SU-DHL-6 (cell line): ENCODE measurements at regions not wholly inside any gene's neighbourhood (a gene's known extent, or its start where the extent isn't known, plus 50 kb on each side); places are given as distances from the start of the nearest gene placed in this dataset.

Source experiments
- H2AFZ ChIP-seq: fragments of 200-600 bp; sonication (generic); 2 replicates; pipeline ENCODE4 v1.6.1; 2014; ENCODE audit warnings: low read depth, mild to moderate bottlenecking, moderate library complexity, mixed read lengths, antibody characterized with exemption, low read length; ENCODE audit not compliant: severe bottlenecking
- H3F3A ChIP-seq: fragments of 200-600 bp; shearing (Covaris generic); 2 replicates; pipeline ENCODE4 v1.6.0; 2016; ENCODE audit warnings: antibody characterized with exemption, mild to moderate bottlenecking; ENCODE audit not compliant: insufficient read depth
- H3K27ac ChIP-seq: fragments of 200-600 bp; sonication (generic); 2 replicates; pipeline ENCODE4 v1.5.1; 2016; ENCODE audit warnings: low read depth, mild to moderate bottlenecking, low read length, moderate library complexity, mixed read lengths
- H3K27me3 ChIP-seq: fragments of 200-600 bp; sonication (generic), shearing (Covaris generic); 2 replicates; pipeline ENCODE4 v1.6.0; 2014; ENCODE audit warnings: mild to moderate bottlenecking, low read length
- H3K36me3 ChIP-seq: fragments of 200-600 bp; sonication (generic); 2 replicates; pipeline ENCODE4 v1.6.1; 2014; ENCODE audit warnings: mild to moderate bottlenecking, low read length, mixed read lengths
- H3K4me2 ChIP-seq: fragments of 300-600, 200-600 bp; shearing (Covaris generic), sonication (generic); 2 replicates; pipeline ENCODE4 v1.6.0; 2014; ENCODE audit warnings: low read length, low read depth, mild to moderate bottlenecking; ENCODE audit not compliant: poor library complexity, severe bottlenecking
- H3K4me3 ChIP-seq: fragments of 200-600 bp; sonication (generic); 2 replicates; pipeline ENCODE4 v1.5.1; 2014; ENCODE audit warnings: antibody characterized with exemption, low read length, mild to moderate bottlenecking, mixed read lengths; ENCODE audit not compliant: insufficient read depth, poor library complexity, severe bottlenecking
- H3K79me2 ChIP-seq: fragments of 200-600 bp; sonication (generic); 2 replicates; pipeline ENCODE4 v1.6.1; 2014; ENCODE audit warnings: mild to moderate bottlenecking, low read length, moderate library complexity; ENCODE audit not compliant: insufficient read depth
- H3K9ac ChIP-seq: fragments of 200-600 bp; sonication (generic); 2 replicates; pipeline ENCODE4 v1.7.0; 2014; ENCODE audit warnings: mild to moderate bottlenecking, low read length
- H3K9me2 ChIP-seq: fragments of 200-600 bp; sonication (generic); replicated peaks from 2 replicates; pipeline ENCODE4 v1.6.1; 2014; ENCODE audit warnings: low read length; ENCODE audit not compliant: insufficient read depth
- H3K9me3 ChIP-seq: fragments of 200-600 bp; sonication (generic); 2 replicates; pipeline ENCODE4 v1.6.1; 2014; ENCODE audit warnings: low read length, mixed read lengths; ENCODE audit not compliant: insufficient read depth
- H4K20me1 ChIP-seq: fragments of 200-600 bp; sonication (generic); 2 replicates; pipeline ENCODE4 v1.6.1; 2014; ENCODE audit warnings: low read depth, mild to moderate bottlenecking, antibody characterized with exemption, low read length, moderate library complexity, mixed read lengths
- EZH2phosphoT487 ChIP-seq: fragments of 200-600 bp; sonication (generic), shearing (Covaris generic); conservative IDR thresholded peaks from 2 replicates; pipeline ENCODE4 v1.6.1; 2018; ENCODE audit warnings: mild to moderate bottlenecking, antibody characterized with exemption, low read length, moderate library complexity, mixed read lengths
- TF ChIP-seq, protein P1 (sequence below): fragments of 200-600 bp; sonication (generic); IDR thresholded peaks from one replicate; pipeline ENCODE4 v1.5.1; 2017; ENCODE audit warnings: antibody characterized with exemption, mild to moderate bottlenecking, low read length, moderate library complexity; ENCODE audit not compliant: insufficient read depth, poor library complexity, severe bottlenecking

DNA sequence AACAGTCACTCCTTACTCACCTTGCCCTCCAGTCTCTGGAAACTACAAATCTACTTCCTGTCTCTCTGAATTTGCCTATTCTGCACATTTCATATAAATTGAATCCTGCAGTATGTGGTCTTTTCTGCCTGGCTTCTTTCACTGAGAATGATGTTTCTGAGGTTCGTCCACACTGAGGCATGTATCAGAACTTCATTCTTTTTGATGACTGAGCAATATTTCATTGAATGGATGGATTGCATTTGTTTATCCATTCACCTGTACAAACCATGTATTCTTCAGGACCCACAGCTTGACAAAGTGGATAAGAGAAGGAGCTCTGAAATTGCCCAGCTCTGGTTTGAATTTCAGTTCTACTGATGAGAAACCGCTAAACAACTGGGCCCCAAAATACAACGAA lies 118.9 kb upstream of the ARRDC4 start:
- Histone ChIP-seq H3F3A (no peaks in the 10 kb centered on the region), H2AFZ (no peak overlapping the region), H3K36me3 (no peaks in the 10 kb centered on the region), H3K4me3 (no peak overlapping the region), H3K79me2 (no peaks in the 10 kb centered on the region), H3K9ac (no peak overlapping the region), H3K9me3 (no peaks in the 10 kb centered on the region), H4K20me1 (no peaks in the 10 kb centered on the region), H3K4me2 (no peak overlapping the region), H3K27ac (no peak overlapping the region), H3K9me2 (no peaks in the 10 kb centered on the region), H3K27me3 (no peaks in the 10 kb centered on the region)
- TF ChIP-seq, protein P1, sequence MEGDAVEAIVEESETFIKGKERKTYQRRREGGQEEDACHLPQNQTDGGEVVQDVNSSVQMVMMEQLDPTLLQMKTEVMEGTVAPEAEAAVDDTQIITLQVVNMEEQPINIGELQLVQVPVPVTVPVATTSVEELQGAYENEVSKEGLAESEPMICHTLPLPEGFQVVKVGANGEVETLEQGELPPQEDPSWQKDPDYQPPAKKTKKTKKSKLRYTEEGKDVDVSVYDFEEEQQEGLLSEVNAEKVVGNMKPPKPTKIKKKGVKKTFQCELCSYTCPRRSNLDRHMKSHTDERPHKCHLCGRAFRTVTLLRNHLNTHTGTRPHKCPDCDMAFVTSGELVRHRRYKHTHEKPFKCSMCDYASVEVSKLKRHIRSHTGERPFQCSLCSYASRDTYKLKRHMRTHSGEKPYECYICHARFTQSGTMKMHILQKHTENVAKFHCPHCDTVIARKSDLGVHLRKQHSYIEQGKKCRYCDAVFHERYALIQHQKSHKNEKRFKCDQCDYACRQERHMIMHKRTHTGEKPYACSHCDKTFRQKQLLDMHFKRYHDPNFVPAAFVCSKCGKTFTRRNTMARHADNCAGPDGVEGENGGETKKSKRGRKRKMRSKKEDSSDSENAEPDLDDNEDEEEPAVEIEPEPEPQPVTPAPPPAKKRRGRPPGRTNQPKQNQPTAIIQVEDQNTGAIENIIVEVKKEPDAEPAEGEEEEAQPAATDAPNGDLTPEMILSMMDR: no peak

DNA sequence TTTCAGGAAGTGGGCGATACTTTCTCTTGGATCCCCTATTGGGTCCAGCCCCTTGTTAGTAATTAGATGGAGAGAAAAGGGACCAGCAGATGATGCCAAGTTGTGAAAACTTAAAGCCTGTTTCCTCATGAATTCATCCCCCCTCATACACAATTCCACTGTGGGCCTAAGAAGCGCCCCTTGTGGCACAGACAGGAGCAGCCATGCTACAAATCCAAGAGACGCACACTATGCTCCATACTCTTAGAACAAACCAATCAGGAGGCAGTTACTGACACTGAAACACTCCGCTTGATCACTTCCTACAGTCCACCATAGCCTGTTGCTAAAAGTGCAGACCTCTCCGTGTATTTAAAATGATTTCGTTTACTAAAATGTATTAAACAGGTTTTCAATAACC lies 111.3 kb upstream of the ARRDC4 start:
- H4K20me1 ChIP-seq: no peaks in the 10 kb centered on the region

DNA sequence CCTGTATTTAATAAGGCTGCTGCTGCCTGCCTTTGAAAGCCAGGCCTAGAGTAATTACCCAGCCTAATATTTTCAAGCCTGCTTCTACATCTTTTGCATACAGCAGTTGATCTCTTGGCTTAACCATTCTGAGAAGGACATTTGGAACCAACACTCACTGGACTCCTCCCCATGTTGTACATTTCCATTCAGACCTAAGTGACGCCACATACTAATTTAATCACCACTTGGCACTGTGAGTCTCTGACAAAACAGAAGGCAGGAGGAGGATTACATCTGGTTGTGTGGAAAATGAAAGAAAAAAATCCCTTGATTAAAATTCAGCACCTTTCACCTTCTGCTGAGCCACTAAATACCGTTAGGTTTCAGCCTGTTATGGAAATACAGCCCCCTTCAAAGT lies 102.2 kb upstream of the ARRDC4 start:
- Histone ChIP-seq H3K27me3 (no peaks in the 10 kb centered on the region), H4K20me1 (no peaks in the 10 kb centered on the region), H3K9me3 (no peaks in the 10 kb centered on the region), H3K36me3 (no peaks in the 10 kb centered on the region), H3K79me2 (no peaks in the 10 kb centered on the region), H3K27ac (no peak overlapping the region), H3K9ac (no peak overlapping the region), H3K9me2 (no peaks in the 10 kb centered on the region; the same call in 1 of the 2 replicates), H2AFZ (no peak overlapping the region), H3K4me3 (no peak overlapping the region), H3F3A (no peaks in the 10 kb centered on the region), H3K4me2 (no peak overlapping the region)
- TF ChIP-seq EZH2phosphoT487: no peak
- TF ChIP-seq, protein P1: no peak

More for the DNA sequence above, 111.3 kb upstream of the ARRDC4 start:
- TF ChIP-seq EZH2phosphoT487: no peak
- TF ChIP-seq, protein P1: no peak
- no peaks in the 10 kb centered on the region for H3K79me2 ChIP-seq
- H2AFZ ChIP-seq: no peak overlapping the region
- no peaks in the 10 kb centered on the region for H3K27me3 ChIP-seq
- no peaks in the 10 kb centered on the region for H3K9me3 ChIP-seq
- H3K27ac ChIP-seq: no peak overlapping the region
- H3K9ac ChIP-seq: no peak overlapping the region
- no peaks in the 10 kb centered on the region for H3F3A ChIP-seq
- H3K4me2 ChIP-seq: no peak overlapping the region
- H3K36me3 ChIP-seq: no peaks in the 10 kb centered on the region
- H3K4me3 ChIP-seq: no peak overlapping the region
- no peaks in the 10 kb centered on the region for H3K9me2 ChIP-seq
